Right renal cortex interstitium (tissue), 3 donors: ENCODE measurements at regions not wholly inside any gene's neighbourhood (a gene's known extent, or its start where the extent isn't known, plus 50 kb on each side); places are given as distances from the start of the nearest gene placed in this dataset.
A peak's percentile ranks its signal among the peaks of the same experiment; 100 is the strongest.

ENCODE experiments used
- DNase-seq, 3 donors: peaks; one replicate each; pipeline ENCODE4 v3.0.0-alpha.2; 2013; ENCODE audit warnings: low read depth in 3 of 3, low spot score in 2 of 3

DNA sequence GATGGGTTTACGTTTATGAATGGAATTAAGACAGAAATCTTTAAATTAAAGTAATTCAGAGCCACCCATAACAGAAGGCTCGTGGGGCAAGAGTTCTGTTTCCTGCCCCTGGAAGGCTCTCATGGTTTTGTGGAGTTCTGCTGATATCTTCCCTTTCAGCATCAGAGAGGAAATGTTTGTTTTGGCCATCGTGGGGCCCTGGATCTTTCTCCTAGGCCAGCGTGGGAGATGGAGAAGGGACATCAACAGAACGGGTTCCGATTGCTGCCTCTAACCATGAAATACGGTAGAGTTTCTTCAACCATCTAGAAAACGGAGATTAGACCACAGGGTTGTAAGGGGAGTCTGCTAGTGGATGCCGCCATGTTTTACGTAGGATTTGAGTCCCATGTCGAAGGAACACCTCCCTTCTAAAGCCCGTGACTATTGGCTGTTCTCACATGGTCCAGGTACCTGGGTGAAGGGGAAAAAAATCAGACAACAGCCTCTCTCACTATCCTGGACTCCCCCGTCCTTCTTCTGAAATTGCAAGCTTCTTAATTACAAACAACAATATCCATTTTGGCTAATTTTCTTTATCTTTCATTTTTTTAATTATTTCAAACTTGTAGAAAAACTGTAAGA, 169.1 kb upstream of the CELF2 start:
- DNase-seq: no peak

DNA sequence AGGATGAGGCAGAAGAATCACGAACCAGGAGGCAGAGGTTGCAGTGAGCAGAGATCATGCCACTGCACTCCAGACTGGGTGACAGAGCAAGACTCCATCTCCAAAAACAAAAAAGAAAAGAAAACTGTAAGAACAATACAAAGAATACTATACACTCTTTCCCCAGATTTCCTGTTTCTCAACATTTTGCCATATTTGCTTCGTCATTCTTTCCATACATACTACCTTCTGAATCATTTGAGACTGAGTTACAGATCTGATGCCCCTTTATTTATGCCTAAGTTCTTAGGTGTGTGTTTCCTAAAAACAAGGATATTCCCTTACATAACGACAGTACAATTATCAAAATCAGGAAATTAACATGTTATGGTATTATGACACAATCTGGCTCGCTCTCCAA, 168.4 kb upstream of the CELF2 start:
- no peak for DNase-seq

DNA sequence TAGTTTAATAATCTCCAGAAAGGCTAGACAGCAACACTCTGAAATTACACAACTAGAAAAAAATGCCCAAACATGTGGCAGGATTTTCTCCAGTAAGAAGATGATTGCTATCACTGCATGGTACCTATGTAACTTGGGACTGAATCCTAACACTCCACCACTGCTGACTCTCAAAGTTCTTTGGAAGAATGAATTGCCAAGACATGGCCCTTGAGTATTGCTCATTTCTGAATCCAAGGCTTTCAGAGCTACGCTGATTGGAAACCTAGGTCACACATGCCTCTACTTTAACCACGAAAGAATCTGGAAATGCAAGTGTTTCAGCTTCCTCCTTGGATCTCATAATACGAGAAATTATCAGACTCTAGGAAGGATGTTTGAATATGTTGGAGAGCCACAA, 167.5 kb upstream of the CELF2 start:
- no peak for DNase-seq

DNA sequence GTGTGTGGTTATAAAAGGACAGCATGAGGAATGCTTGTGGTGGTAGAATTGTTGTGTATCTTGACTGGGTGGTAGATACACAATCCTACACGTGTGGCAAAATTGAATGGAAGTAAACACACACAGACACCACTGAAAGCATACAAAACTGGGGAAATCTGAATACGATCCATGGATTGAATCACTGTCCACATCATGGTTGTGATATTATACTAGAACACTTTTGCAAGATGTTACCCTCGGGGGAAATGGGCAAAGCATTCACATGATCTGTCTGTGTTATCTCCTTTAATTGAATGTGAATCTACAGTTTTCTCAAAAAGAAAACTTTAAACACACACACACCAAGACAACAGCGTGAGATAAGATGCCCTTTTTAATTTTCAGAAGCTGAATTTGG, 165.2 kb upstream of the CELF2 start:
- DNase-seq: no peak

DNA sequence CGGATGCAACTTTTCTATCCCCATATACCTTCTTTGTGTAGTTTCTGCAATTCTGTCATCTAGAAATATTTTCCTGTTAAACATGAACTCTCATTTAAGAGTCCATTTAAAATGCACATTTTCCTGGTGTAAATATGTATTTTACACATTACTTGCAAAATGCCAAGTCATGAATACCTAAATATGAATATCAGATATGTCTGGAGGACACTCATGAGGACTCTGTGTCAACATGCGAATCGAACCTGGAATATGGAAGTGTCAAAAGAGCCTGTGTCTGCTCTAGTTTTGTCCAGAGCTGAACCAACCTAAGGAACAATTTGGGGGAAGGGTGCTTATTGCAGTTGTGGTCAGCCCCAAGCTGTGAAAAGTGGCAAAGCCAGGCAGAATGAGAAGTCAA, 163.7 kb upstream of the CELF2 start:
- DNase-seq: no peak

DNA sequence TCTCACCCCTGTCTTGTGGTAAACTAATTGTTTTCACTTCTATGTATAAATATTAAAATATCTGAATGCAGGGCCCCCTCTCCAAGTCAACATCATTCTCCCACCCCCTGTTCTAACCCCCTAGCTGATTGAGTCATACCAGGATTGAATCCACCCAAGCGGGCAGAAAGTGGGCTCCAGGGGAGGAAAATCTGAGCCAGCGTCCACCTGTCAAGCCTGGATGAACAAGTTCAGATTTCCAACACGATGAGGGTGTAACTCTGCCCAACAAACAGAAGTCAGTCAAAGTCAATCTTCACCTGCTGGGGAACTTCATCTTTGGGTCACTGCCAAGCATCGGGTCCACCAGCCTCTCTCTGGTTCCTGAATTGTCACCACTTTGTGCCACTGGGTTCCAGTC, 162.9 kb upstream of the CELF2 start:
- no peak for DNase-seq

DNA sequence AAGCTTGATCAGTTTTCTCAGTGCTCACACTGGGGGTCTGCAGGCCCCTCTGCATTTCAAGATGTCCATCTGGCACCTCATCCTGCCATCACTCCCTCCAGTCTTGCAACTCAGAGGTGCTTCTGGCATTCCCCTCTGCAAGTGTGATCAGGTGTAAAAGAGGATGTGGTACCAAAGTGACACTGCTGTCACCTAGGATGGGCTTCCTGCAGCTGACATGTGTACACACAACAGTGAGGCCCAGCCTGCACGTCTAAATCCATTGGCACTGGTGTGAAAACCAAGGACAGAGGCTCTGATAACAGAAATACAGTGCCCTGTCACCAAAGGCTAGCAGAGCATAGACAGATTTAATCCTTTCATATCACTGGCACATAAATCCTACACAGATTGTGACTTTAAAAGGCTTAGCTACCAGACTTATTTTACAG, 162.5 kb upstream of the CELF2 start:
- DNase-seq: no peak

DNA sequence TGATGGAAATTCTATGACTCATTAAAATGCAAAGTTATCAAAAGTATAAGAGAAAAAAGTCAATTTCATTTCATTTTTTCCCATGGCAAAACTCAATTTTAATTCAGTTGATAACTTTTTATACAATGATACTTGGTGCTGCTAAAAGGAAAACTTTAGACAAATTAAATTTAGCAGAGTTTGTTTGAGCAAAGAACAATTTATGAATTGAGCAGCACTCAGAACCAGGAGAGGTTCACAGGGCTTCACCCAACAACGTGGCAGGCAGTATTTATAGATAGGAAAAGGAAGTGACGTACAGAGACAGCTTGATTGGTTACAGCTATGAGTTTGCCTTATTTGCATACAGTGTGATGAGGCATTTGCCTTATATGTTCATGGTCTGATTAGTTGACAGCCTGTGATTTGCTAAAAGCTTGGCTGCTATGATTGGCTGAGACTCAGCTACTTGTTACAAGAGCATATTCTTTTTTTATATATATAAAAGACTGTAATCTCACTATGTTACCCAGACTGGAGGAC, 157.2 kb upstream of the CELF2 start:
- no peak for DNase-seq

DNA sequence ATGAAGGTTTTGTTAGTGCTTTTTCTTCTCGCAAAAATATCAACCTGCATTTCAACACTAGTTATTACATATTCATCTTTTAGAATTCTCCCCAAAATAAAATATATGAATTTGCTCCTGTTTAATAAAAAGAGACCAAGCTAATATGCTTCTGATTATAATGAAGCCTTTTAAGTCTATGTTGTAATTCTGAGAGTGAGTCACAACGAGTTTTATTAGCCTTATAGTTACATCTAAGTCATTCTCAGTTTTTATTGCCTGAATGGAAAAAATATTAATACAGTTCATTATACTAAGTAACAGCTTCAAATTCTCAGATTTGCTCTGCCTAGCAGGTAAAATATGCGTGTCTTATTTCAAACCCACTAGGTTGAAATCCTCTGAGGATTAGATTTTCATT, 152.4 kb upstream of the CELF2 start:
- no peak for DNase-seq

DNA sequence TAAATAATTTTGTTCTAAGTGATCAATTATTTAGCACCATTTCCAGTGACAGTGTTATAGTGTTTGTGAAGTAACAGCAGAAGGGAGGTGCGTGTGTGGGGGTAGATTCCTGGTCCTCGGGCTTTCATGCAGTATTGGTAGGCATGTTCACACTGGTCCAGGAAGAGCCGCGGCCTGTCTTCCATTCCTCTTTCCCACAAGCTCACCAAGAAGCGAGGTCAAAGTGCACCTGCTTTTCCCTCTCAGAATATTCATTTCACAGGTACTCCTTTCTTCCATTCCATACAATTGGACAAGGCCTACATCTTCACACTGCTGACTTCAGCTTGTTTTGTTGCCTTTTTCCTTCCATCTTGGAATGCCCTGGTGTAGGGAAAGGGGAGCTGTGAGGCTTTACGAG, 151.8 kb upstream of the CELF2 start:
- no peak for DNase-seq

DNA sequence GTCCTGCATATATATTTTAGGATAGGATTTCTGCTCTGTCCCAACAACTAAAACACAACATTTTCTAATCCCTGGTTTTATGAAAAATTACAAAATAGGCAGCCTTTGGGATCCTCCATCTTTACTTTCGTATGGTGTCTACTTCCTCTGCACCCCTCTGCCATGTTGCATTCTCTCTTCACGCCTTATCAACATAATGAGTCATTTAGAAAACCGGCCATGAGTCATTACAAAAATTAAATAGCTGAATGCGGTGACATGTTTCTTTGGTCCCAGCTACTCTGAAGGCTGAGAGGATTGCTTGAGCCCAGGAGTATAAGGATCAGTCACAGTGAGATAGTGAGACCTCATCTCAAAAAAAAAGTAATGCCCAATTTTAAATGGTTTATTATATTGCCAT, 148.1 kb upstream of the CELF2 start:
- no peak for DNase-seq

DNA sequence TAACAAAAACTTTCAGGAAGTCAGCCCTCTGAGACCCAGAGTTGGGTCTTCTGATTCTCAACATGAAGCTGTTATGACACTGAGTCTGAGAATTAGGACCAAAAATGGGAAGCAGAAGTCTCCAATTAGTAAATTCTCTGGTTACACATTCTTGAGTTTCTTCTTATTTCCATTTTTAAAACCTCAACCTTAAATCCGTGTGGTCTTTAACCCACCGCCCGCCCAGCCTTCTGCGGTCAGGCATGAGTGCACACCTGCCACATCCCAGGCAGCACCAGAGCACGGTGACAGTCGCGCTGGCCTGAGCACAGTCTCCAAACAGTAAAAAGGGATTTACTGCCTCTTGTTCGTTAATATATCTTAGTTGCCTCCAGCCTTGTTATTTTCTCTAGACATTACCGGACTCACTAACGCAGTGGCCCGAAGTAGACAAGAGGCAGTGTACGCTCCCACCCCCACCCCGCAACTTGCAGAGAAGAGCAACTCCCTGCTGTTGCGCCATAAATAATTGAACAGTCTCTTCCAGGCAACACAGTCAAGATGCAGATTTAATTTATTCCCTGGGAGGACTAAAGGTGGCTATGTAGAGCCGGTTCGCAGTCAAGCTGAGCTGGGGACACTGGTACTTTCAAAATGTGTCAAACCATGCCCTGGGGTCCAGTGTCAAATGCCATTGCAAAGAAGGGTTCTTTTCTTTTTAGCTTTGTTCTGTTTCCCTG, 147.0 kb upstream of the CELF2 start:
- peak in 2 of 3 donors; percentile 60 to 63 for DNase-seq

DNA sequence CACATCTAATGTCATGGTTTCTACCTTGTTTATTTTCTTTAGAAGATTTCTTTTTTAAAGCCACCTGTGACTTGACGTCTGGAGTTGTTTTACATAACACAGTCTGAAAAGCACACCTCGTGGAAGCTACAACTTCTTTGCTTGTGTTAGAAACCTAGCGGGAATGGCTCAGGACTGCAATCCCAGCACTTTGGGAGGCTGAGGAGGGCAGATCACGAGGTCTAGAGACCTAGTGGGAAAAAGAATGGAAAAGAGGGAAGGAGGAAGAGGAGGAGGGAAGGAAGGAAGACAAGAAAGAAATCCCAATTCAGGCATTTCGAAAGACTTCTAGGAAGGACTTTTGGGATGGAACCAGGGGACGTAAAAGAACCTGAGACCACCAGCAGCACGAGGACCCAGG, 146.3 kb upstream of the CELF2 start:
- no peak for DNase-seq

DNA sequence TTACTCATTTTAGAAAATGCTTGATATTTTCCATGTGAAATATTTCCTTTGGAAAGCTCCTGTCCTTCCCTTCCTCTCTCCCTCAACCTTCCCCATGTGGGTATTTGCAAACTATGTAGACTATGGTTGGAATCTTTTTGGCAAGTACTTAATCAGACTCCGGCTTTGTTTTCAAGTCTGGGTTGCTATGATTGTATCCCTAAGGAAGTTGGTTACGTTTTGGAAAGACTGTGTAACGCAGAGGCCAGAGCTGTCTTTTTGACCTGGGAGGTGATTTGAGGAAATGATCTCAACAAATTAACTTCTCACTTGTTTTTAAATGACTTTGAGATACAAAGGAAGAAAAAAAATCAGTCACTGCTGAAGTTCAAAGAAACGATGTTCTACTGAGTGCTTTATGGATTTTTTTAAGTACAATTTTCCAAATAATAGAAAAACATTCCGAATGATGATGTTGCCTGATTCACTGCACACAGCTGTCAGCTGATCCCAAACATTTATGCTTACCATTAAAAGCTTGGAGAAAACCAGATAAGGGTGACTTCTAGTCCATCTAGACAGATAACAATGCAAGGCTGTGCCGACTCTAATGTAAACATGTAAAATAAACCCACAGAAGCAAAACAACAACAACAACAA, 145.5 kb upstream of the CELF2 start:
- DNase-seq: no peak

DNA sequence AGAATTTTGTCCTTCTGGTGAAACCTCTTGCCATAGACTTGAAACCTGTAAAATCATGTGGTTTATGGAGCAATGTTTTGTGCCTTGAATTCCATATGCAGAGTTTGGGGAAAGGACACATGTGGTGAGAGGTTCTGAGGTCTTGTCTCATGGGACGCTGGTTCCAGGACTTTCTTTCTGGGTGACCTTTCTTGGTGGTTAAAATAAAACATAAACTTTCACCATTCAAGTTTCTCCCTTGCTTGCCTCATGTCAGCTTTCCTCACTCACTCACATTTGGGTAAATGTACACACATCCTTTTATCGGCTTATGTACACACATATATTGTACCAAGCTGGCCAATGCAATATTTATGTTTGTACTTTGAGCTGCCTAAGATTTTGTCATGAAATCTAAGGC, 144.9 kb upstream of the CELF2 start:
- DNase-seq: no peak

DNA sequence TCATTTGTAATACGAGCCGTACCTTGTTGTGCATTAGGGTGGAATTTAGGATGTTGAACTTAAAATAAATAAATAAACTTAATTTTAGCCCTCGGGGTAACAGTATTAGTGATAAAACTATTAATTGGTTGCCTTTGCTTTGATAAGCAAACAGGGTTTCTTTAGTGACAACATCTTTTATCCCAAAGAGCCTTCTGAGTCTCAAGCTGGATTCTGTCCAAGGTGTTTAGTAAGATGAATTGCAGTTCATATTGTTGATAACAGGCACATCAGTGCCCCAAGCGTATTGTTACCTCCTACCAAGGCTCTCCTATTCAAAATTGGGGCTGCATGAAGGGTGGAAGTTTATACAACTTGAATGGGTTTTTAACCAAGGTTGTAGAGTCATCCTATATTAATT, 144.4 kb upstream of the CELF2 start:
- no peak for DNase-seq

DNA sequence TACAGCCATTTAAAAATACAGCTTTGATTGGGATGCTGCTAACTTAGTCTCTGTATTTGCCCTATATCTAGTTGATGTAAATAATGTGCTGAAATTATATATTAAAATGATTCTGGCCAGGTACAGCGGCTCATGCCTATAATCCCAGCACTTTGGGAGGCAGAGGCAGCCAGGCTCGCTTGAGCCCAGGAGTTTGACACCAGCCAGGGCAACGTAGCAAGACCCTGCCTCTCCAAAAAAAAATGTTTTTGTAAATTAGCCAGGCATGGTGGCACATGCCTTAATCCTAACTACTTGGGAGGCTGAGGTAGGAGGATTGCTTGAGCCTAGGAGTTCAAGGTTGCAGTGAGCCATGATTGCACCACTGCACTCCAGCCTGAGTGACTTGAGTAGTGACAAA, 143.8 kb upstream of the CELF2 start:
- DNase-seq: no peak

DNA sequence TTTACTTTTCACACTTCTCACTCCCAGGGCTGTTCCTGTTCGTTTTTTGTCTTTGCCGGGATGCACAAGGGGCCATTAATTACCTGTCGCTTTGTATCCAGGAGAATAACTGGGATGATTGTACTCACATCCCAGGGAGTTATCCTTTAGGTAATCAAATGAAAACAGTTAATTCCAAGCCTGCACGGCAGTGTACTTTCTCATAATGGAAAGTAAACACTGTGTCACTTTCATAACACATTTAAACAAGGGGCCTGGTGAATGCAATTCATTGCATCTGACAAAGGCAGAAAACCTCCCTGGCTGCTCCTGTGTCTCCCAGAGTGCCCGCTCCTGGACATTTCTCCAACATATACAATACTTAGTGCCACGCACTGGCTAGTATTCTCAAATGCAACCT, 138.7 kb upstream of the CELF2 start:
- no peak for DNase-seq

DNA sequence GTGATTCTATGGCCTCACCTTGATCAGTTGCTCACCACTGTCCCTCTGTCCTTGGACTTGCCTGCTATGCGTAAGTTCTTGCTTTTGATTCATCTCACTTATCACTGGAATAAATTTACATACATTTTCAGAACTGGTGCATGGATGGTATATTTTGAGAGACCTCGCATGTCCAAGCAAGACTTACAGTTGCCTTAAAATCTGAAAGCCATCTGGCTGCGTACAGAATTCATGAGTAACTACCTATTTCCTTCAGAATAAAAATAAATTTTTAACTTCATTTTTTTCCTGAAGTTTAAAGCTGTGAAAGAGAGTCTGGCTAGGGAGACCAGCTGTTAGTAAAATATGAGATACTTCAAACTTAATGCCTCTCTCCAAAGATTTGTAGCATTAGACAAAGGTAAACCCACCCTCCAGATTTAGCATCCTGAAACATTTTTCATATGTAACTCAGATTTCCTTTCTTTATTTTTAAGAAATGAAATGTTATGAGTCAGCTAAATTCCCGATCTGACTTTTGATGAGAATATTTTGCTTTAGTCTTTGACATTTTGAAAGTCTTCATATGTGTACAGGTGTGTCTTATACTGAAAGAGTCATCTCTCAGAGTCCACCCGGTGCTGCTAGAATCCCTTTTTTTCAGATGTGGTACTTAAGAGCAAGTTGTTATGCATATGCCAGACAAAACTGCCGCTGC, 136.4 kb upstream of the CELF2 start:
- no peak for DNase-seq

DNA sequence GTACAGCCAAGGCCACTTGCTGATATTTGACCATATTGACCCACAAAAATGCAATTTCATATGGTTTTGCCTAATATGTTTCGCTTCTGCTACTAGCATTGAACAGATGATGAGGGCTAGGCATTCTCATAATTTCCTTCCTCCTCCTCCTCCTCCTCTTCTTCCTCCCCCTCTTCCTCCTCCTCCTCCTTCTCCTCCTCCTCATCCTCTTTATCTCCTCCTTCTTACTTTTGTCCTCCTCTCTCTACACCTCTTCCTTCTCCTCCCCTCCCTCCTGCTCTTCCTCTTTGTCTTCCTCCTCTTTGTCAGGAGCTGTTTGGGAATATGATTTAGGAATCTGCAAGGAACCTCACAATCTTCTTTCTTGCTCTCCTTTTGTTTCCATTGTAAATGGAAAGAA, 133.9 kb upstream of the CELF2 start:
- DNase-seq: no peak

DNA sequence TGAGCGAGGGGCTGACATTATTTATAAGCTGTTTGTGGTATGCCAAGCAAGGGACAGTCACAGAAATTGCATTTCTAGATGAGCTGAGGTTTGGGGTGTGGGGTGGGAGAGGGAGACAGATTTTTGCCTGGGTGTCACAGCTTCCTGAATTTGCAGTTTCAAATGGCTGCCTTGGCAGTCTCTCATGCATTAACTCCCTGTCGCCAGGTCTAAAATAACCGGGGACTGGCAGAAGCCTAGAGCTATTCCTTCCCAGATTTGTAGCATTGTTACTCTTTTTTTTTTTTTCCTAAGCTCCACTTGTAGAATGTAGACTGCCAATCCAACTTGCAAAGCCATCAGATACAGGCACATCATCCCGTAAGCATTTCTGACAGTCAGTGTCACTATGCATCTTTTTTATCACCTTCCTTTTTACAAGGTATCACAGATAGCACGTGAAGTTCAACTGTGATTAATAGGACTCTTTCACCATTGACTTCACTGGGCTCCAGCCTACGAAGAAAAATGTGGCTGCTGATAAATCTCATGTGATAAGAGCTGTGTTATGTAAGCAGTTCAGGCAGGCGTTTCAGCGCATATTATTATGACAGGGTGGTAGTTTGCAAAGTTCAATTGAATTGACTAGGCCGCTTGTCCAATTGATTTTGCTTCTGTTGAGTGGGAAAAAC, 130.7 kb upstream of the CELF2 start:
- DNase-seq: no peak
